GM19395 (cell line): ENCODE measurements at regions not wholly inside any gene's neighbourhood (a gene's known extent, or its start where the extent isn't known, plus 50 kb on each side); places are given as distances from the start of the nearest gene placed in this dataset.

Source experiments
- ATAC-seq: cut with Tn5 transposase; IDR thresholded peaks from one replicate; pipeline ENCODE4 v1.9.1; 2021; ENCODE audit warnings: mild to moderate bottlenecking, moderate library complexity; ENCODE audit not compliant: unreplicated experiment

- no peak for ATAC-seq
Measured at GRCh38 chr2:126792186-126792585, 106.5 kb upstream of the TEX51 start.

DNA sequence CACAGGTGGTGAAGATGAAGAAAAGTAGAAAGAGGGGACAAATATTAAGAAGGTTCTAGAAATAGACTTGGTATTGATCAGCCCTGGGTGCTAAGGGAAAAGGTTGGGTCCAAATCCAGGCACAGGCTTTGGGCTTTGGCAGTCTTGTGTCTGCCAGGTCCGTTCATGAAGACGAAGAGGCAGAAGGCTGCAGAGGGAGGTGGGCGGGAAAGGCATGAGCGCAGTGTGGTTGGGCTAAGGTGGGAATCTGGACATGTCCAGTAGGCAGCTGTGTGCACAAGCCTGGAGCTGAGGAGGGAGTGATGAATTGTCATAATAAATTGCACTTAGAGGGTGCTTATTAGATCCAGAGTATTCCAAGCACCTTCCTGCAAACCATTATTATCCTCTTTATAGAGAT, 105.7 kb upstream of the TEX51 start:
- no peak for ATAC-seq

- ATAC-seq, result no peak
Measured at GRCh38 chr2:126793885-126794613, 104.6 kb upstream of the TEX51 start.

GRCh38 chr2:126795656-126796055, 103.0 kb upstream of the TEX51 start:
- ATAC-seq, result no peak

DNA sequence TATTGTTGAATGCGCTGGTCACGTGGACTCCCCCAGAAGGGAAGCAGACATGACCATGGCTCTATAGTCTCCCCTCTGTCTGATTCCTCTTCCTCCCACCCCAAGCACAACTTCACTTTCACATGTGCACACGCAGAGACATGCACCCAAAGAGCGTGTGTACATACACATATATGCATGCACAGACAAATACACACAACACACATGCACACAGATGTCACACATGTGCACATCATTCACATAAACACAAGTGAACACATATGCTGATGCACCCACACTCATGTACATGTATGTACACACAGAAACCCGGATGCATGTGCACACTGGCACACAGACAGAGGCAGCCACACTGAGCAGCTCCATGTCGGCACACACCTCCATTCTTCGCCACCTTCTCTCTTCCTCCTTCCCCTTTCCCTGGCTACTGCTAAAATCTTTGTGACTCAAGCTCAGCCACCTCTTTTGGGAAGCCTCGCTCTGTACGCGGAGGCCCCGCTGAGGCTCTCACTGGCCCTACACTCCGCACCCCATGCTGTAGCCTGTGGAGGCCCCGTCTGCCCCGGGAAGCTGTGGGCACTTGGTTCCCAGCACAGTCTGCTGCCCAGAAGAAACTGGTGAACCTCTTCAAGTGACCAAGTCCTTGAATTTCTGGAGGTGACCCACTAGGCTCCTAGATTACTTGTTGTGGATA, 101.6 kb upstream of the TEX51 start:
- ATAC-seq, result no peak

DNA sequence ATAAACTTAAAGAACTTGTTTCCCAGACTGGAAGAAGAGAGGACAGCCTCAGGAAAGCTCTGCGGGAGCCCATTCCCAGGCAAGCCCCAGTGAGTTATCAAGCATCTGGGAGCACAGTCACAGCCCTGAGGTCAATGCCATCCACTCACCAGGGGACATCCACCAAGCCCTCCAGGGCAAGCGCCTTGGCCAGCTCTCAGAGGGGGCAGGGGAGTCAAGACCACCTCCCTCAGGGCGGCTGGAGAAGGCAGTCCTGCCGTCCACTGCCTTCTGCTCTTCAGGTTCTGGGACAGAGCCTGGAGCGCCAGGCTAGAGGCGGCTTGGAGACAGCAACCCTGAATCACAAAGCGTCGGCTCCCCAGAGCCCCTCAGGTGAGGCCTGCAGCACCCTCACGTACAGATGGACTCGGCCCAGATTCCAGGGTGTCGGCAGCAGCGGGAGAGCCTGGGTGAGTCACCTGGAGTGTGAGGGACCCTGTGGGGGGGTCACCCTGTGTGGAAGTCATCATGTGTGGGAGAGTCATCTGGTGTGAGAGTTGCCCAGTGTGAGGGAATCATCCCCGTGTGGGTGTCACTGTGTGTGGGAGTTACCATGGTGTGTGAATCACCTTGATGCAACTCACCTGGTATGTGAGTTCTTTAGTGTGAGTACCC, 100.9 kb upstream of the TEX51 start:
- ATAC-seq, result no peak

DNA sequence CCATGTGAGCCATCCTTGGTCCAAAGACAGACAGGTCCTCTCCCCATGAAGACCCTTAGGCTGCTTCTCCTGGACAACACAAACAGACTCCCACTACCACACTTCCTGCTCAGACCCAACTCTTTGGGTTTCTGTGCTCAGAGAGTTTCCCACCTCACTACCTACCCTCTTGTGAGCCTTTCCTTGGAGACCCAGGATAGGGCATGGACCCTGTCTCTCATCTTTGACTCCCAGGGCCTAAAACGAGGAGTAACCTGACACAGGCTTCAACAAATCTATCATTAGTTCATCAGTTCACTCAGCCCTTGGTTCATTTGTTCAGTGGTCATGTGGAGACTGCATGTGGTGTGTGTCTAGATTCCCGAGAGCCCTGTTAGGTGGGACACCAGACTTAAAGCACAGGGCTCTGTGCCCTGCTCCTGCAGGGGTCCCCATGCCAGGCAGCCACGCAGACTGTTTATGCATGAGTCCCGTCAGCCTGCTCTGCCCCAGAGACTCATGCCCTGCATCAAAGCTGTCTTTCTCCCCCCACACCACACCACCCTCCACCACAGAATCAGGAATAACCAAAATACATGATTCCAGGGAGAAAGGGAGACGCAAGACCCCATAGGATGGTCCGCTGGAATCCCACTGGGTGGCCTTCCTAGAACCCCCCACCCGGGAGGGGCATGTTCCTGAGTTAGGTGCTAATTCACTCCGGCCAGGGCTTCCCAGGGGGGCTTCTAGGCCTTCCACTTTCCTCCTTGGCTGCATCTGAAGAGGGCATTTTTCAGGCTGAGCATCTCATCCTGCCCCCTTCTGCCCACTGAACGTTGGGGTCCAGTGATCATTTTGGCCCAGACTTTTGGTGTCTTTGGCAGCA, 100.2 kb upstream of the TEX51 start:
- no peak for ATAC-seq

DNA sequence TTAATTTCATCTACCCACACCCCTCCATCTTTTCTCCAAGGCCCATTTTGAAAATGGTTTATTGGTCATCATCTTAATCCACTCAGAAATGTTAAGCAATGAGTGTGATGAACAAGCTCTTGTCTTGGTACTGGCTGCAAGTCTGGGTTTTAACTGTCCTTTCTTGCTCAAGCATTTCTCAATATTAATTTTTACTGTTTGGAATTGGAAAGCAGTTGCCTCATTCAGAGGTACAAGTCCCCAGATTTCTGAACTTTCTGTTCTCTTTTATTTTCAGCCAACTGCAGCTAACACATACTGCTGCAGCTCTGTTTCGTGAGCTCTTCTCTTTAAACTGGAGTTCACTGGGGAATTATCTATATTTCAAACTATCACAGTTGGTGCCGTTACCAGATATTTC, 99.4 kb upstream of the TEX51 start:
- no peak for ATAC-seq

DNA sequence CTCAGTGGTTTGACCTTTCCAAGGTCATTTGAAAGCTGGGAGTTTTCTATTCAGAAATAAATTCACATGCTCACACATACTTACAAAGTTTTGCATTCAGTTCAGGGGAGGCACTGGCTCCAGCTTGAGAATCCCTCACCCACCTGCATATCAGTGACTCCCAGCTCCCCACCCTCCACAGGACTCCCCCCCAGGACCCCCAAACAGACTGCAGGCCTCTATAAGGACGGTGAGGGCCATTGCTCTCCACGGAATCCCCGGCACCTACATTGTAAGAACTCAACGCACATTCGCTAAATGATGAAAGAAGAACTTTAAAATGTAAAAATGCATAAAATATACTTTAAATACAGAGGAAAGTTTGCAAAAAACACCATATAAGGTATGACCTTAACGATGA, 97.2 kb upstream of the TEX51 start:
- no peak for ATAC-seq

GRCh38 chr2:126802316-126802715, 96.4 kb upstream of the TEX51 start:
- ATAC-seq, result no peak

- no peak for ATAC-seq
Measured at GRCh38 chr2:126802774-126803433, 95.8 kb upstream of the TEX51 start.

GRCh38 chr2:126803434-126803775, 95.3 kb upstream of the TEX51 start:
- no peak for ATAC-seq

GRCh38 chr2:126804347-126804746, 94.3 kb upstream of the TEX51 start:
- ATAC-seq, result no peak

DNA sequence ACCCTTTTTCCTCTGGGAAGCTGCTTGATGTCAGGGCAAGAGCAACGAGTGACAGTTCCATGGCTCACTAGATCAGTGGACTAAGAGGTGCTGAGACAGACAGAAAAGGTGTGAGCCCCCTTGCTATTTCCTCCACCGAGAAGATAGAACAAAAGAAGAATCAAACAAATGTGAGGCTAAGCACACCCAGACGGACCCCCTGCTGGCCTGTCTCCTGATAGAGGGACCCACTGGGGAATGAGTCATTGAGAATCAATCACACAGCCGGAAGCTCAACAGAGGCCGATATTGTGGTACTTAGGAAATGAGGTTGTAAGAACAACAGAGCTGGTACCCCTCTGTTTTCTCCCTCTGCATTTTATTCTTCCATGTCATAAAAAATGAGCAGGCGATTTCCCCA, 89.8 kb upstream of the TEX51 start:
- ATAC-seq, result no peak

- ATAC-seq, result no peak
Measured at GRCh38 chr2:126809340-126809739, 89.3 kb upstream of the TEX51 start.

- ATAC-seq, result no peak
Measured at GRCh38 chr2:126810001-126810400, 88.7 kb upstream of the TEX51 start.

- ATAC-seq, result no peak
Measured at GRCh38 chr2:126811101-126811500, 87.6 kb upstream of the TEX51 start.

DNA sequence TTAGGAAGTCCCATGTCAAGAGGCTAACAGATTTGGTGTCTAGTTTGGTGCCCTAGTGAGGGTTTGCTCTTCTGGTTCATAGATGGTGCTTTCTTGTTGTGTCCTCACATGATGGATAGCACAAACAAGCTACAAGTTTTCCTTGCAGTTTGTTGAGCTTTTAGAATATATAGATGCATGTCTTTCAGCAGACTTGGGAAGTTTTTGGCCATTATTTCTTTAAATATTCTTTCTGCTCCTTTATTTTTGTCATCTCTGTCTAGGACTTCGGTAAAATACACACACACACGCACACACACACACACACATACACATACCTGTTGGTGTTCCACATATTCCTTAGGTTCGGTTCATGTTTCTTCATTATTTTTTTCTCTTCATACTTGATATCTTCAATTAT, 81.5 kb upstream of the TEX51 start:
- ATAC-seq, result no peak

- no peak for ATAC-seq
Measured at GRCh38 chr2:126822115-126822514, 76.6 kb upstream of the TEX51 start.

DNA sequence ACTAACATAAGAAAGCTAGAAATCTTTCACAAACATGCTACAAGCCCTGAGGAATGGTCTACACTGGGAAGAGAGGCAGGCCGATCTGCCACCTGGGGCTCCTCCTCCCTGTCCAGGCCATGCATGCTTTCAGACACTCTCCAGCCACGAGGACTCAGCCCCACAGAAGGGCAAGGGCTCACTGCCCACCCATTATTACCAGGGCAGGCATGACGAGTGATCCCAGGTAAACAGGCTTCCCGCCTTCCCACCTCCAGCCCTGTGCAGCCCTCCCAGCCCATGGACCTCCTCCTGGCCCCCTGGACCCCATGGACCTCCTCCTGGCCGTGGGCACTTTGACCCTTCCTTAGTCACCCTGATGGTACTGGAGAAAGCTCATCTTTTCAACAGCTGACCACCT, 75.8 kb upstream of the TEX51 start:
- ATAC-seq, result no peak

DNA sequence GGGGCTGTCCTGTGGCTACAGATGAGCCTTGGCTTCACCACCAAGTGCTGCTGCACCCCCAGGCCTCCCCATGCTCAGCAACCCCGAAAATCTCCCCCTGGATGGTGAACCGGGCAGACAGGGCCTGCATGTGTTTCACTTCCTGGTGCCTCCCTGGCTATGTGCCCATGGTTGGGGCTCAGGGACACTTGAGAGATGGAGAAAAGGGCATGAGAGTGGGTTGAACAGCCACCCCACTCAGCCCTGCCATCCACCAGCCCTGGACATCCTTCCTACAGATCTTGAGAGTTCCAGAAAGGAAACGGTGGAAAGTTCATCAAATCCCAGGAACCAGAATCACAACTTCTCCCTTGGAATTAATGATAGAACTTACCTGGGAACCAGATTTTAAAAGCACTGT, 74.7 kb upstream of the TEX51 start:
- no peak for ATAC-seq
